Stimulated activated naive B cell treated with anti-CD40 and anti-IgM and Interleukin-4, amounts not matched to agents 10 μg/mL and 1 μg/mL and 100 μg/mL, for 72 hours (primary cell): ENCODE measurements at regions not wholly inside any gene's neighbourhood (a gene's known extent, or its start where the extent isn't known, plus 50 kb on each side); places are given as distances from the start of the nearest gene placed in this dataset.

ENCODE experiments used
- ATAC-seq, 2 donors: fragments of 150-1000 bp; cut with Tn5 transposase; replicated peaks; 2 replicates each; pipeline ENCODE4 v1.10.0; 2021; ENCODE audit warnings: moderate library complexity in 1 of 2
- DNase-seq: peaks from one replicate; pipeline ENCODE4 v3.0.0; 2021
- H3K27ac Mint-ChIP-seq: one replicate; pipeline ENCODE4 v1.8.0; 2022; ENCODE audit warnings: mild to moderate bottlenecking, mixed read lengths
- H3K27me3 Mint-ChIP-seq, 2 donors: one replicate each; pipeline ENCODE4 v1.8.0; 2022; ENCODE audit warnings: mixed read lengths in 2 of 2
- H3K36me3 Mint-ChIP-seq, 2 donors: one replicate each; pipeline ENCODE4 v1.8.0; 2022; ENCODE audit warnings: mixed read lengths in 2 of 2, mild to moderate bottlenecking in 1 of 2
- H3K4me1 Mint-ChIP-seq, 2 donors: one replicate each; pipeline ENCODE4 v1.8.0; 2022; ENCODE audit warnings: mixed read lengths in 2 of 2, mild to moderate bottlenecking in 1 of 2
- H3K4me3 Mint-ChIP-seq, 2 donors: one replicate each; pipeline ENCODE4 v1.8.0; 2022; ENCODE audit warnings: mild to moderate bottlenecking in 2 of 2, mixed read lengths in 2 of 2, moderate library complexity in 1 of 2
- H3K9me3 Mint-ChIP-seq, 2 donors: one replicate each; pipeline ENCODE4 v1.8.0; 2022; ENCODE audit warnings: mixed read lengths in 2 of 2, mild to moderate bottlenecking in 1 of 2

- Mint-ChIP-seq H3K4me3 (no peak overlapping the region), H3K27ac (no peak overlapping the region), H3K4me1 (peaks cover 6 to 8% of the 10 kb centered on the region in 2 donors), H3K36me3 (no peaks in the 10 kb centered on the region), H3K27me3 (no peaks in the 10 kb centered on the region), H3K9me3 (peaks cover 0 to 2% of the 10 kb centered on the region in 2 donors)
- ATAC-seq (no peak), DNase-seq (no peak)
Observed at GRCh38 chr6:134830940-134831339, 119.0 kb downstream of the ALDH8A1 start.

GRCh38 chr6:134830194-134830593 lies 119.7 kb downstream of the ALDH8A1 start:
- H3K27me3 Mint-ChIP-seq = no peaks in the 10 kb centered on the region
- no peak overlapping the region for H3K4me3 Mint-ChIP-seq
- ATAC-seq = no peak
- no peaks in the 10 kb centered on the region for H3K36me3 Mint-ChIP-seq
- DNase-seq = no peak
- H3K4me1 Mint-ChIP-seq = peaks cover 6 to 8% of the 10 kb centered on the region in 2 donors
- no peak overlapping the region for H3K27ac Mint-ChIP-seq
- peaks cover 1 to 2% of the 10 kb centered on the region in 2 donors for H3K9me3 Mint-ChIP-seq

- Mint-ChIP-seq H3K4me1 (peaks cover 6 to 8% of the 10 kb centered on the region in 2 donors), H3K9me3 (peaks cover 3 to 4% of the 10 kb centered on the region in 2 donors)
Observed at GRCh38 chr6:134828641-134829040, 121.3 kb downstream of the ALDH8A1 start.

GRCh38 chr6:134826889-134827737 lies 122.8 kb downstream of the ALDH8A1 start:
- no peaks in the 10 kb centered on the region for H3K36me3 Mint-ChIP-seq
- H3K4me3 Mint-ChIP-seq = no peak overlapping the region
- no peak overlapping the region for H3K27ac Mint-ChIP-seq
- DNase-seq (no peak), ATAC-seq (no peak)
- peaks cover 3 to 4% of the 10 kb centered on the region in 2 donors for H3K9me3 Mint-ChIP-seq
- peaks cover 0 to 3% of the 10 kb centered on the region in 2 donors for H3K27me3 Mint-ChIP-seq
- peaks cover 6 to 8% of the 10 kb centered on the region in 2 donors for H3K4me1 Mint-ChIP-seq

More at GRCh38 chr6:134828641-134829040, 121.3 kb downstream of the ALDH8A1 start:
- ATAC-seq (no peak), DNase-seq (no peak)
- H3K27me3 Mint-ChIP-seq = peaks cover 0 to 1% of the 10 kb centered on the region in 2 donors
- H3K36me3 Mint-ChIP-seq = no peaks in the 10 kb centered on the region
- H3K4me3 Mint-ChIP-seq = no peak overlapping the region
- H3K27ac Mint-ChIP-seq = no peak overlapping the region

GRCh38 chr6:134823710-134824034 lies 126.2 kb downstream of the ALDH8A1 start:
- Mint-ChIP-seq H3K36me3 (no peaks in the 10 kb centered on the region), H3K27ac (no peak overlapping the region), H3K9me3 (peaks cover 2 to 3% of the 10 kb centered on the region in 2 donors), H3K4me1 (peaks cover 6 to 8% of the 10 kb centered on the region in 2 donors), H3K27me3 (peaks cover 0 to 3% of the 10 kb centered on the region in 2 donors), H3K4me3 (no peak overlapping the region)
- ATAC-seq = no peak
- no peak for DNase-seq

- no peaks in the 10 kb centered on the region for H3K36me3 Mint-ChIP-seq
- H3K4me1 Mint-ChIP-seq = peaks cover 4 to 8% of the 10 kb centered on the region in 2 donors
- H3K27me3 Mint-ChIP-seq = peaks cover 0 to 3% of the 10 kb centered on the region in 2 donors
- H3K27ac Mint-ChIP-seq = no peak overlapping the region
- DNase-seq (peak; percentile 23), ATAC-seq (peak; percentile 96 to 99)
- peaks cover 2 to 3% of the 10 kb centered on the region in 2 donors for H3K9me3 Mint-ChIP-seq
- H3K4me3 Mint-ChIP-seq = no peak overlapping the region
Observed at GRCh38 chr6:134822920-134823709, 126.8 kb downstream of the ALDH8A1 start.

- Mint-ChIP-seq H3K27ac (no peak overlapping the region), H3K4me1 (peaks cover under 1 to 2% of the 10 kb centered on the region in 2 donors), H3K27me3 (peaks cover 0 to 3% of the 10 kb centered on the region in 2 donors), H3K36me3 (no peaks in the 10 kb centered on the region), H3K4me3 (no peak overlapping the region), H3K9me3 (peaks cover 2 to 3% of the 10 kb centered on the region in 2 donors)
- DNase-seq (no peak), ATAC-seq (no peak)
Observed at GRCh38 chr6:134821928-134822864, 127.7 kb downstream of the ALDH8A1 start.

GRCh38 chr6:134821397-134821796 lies 128.5 kb downstream of the ALDH8A1 start:
- no peaks in the 10 kb centered on the region for H3K4me1 Mint-ChIP-seq
- ATAC-seq (no peak), DNase-seq (no peak)
- H3K27me3 Mint-ChIP-seq = peaks cover 0 to 3% of the 10 kb centered on the region in 2 donors
- no peak overlapping the region for H3K4me3 Mint-ChIP-seq
- H3K27ac Mint-ChIP-seq = no peak overlapping the region
- peaks cover 2 to 3% of the 10 kb centered on the region in 2 donors for H3K9me3 Mint-ChIP-seq
- H3K36me3 Mint-ChIP-seq = no peaks in the 10 kb centered on the region

GRCh38 chr6:134819863-134820800 lies 129.8 kb downstream of the ALDH8A1 start:
- Mint-ChIP-seq H3K4me3 (no peak overlapping the region), H3K36me3 (no peaks in the 10 kb centered on the region), H3K27me3 (peaks cover 0 to 3% of the 10 kb centered on the region in 2 donors), H3K9me3 (peaks cover under 1 to 2% of the 10 kb centered on the region in 2 donors), H3K27ac (no peak overlapping the region), H3K4me1 (no peaks in the 10 kb centered on the region)
- no peak for ATAC-seq
- no peak for DNase-seq

- H3K36me3 Mint-ChIP-seq = no peaks in the 10 kb centered on the region
- DNase-seq (no peak), ATAC-seq (no peak)
- no peak overlapping the region for H3K4me3 Mint-ChIP-seq
- H3K4me1 Mint-ChIP-seq = no peaks in the 10 kb centered on the region
- H3K9me3 Mint-ChIP-seq = no peaks in the 10 kb centered on the region
- no peak overlapping the region for H3K27ac Mint-ChIP-seq
- H3K27me3 Mint-ChIP-seq = peaks cover 0 to 3% of the 10 kb centered on the region in 2 donors
Observed at GRCh38 chr6:134819236-134819635, 130.7 kb downstream of the ALDH8A1 start.

GRCh38 chr6:134817448-134817847 lies 132.5 kb downstream of the ALDH8A1 start:
- no peak for DNase-seq
- Mint-ChIP-seq H3K27ac (no peak overlapping the region), H3K4me1 (no peaks in the 10 kb centered on the region), H3K9me3 (no peaks in the 10 kb centered on the region), H3K4me3 (no peak overlapping the region), H3K27me3 (no peaks in the 10 kb centered on the region), H3K36me3 (no peaks in the 10 kb centered on the region)
- no peak for ATAC-seq

GRCh38 chr6:134816780-134817179 lies 133.1 kb downstream of the ALDH8A1 start:
- no peak for DNase-seq
- H3K4me3 Mint-ChIP-seq = no peak overlapping the region
- no peaks in the 10 kb centered on the region for H3K27me3 Mint-ChIP-seq
- no peaks in the 10 kb centered on the region for H3K4me1 Mint-ChIP-seq
- H3K9me3 Mint-ChIP-seq = no peaks in the 10 kb centered on the region
- no peak for ATAC-seq
- no peak overlapping the region for H3K27ac Mint-ChIP-seq
- no peaks in the 10 kb centered on the region for H3K36me3 Mint-ChIP-seq

- no peak overlapping the region for H3K27ac Mint-ChIP-seq
- no peaks in the 10 kb centered on the region for H3K9me3 Mint-ChIP-seq
- no peak overlapping the region for H3K4me3 Mint-ChIP-seq
- ATAC-seq (no peak), DNase-seq (no peak)
- H3K36me3 Mint-ChIP-seq = no peaks in the 10 kb centered on the region
- H3K4me1 Mint-ChIP-seq = no peaks in the 10 kb centered on the region
- no peaks in the 10 kb centered on the region for H3K27me3 Mint-ChIP-seq
Observed at GRCh38 chr6:134816300-134816699, 133.6 kb downstream of the ALDH8A1 start.
